HEK293T (cell line): ENCODE measurements at regions not wholly inside any gene's neighbourhood (a gene's known extent, or its start where the extent isn't known, plus 50 kb on each side); places are given as distances from the start of the nearest gene placed in this dataset.

Experiments
- ARNT ChIP-seq: fragments of 450-650 bp; IDR thresholded peaks from 2 replicates; pipeline ENCODE4 v1.6.1; 2017; ENCODE audit warnings: mild to moderate bottlenecking
- BHLHE40 ChIP-seq: fragments of 450-650 bp; IDR thresholded peaks from 2 replicates; pipeline ENCODE4 v1.6.1; 2016; ENCODE audit warnings: mild to moderate bottlenecking, moderate library complexity, borderline replicate concordance
- ELF4 ChIP-seq: fragments of 450-650 bp; IDR thresholded peaks from 2 replicates; pipeline ENCODE4 v1.6.1; 2017; ENCODE audit warnings: antibody characterized with exemption
- FOXA1 ChIP-seq: fragments of 450-650 bp; IDR thresholded peaks from 2 replicates; pipeline ENCODE4 v1.6.1; 2016; ENCODE audit warnings: mild to moderate bottlenecking
- FOXK2 ChIP-seq: fragments of 450-650 bp; IDR thresholded peaks from 2 replicates; pipeline ENCODE4 v1.6.1; 2016; ENCODE audit warnings: mild to moderate bottlenecking
- FOXM1 ChIP-seq: fragments of 450-650 bp; IDR thresholded peaks from 2 replicates; pipeline ENCODE4 v1.6.1; 2017; ENCODE audit warnings: mild to moderate bottlenecking, borderline replicate concordance
- HDGF ChIP-seq: fragments of 450-650 bp; IDR thresholded peaks from 2 replicates; pipeline ENCODE4 v1.6.1; 2017; ENCODE audit warnings: antibody characterized with exemption, borderline replicate concordance
- LEF1 ChIP-seq: fragments of 450-650 bp; IDR thresholded peaks from 2 replicates; pipeline ENCODE4 v1.6.1; 2017; ENCODE audit warnings: mild to moderate bottlenecking, borderline replicate concordance
- SUZ12 ChIP-seq: fragments of 450-650 bp; IDR thresholded peaks from 2 replicates; pipeline ENCODE4 v1.6.1; 2016; ENCODE audit warnings: mild to moderate bottlenecking
- TARDBP ChIP-seq: fragments of 450-650 bp; IDR thresholded peaks from 2 replicates; pipeline ENCODE4 v1.6.1; 2016

DNA sequence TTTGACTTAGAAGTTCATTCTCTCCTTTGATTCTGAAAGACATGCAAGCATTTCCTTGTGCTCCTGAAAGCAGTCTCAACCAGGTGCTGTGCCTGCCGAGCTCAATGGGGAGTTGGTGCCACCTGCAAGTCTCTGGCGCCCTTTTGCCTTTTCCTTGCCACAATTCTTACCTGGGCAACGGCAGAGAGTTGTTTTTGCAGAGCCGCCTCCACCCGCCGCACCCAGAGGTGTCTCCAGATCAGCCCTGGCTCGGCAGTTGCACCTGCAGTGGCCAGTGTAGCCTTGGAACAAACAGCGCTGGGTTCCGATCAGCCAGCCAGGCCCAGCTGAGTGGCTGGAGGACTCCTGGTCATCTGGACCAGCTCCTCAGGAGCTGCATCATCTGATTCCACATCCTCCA, 262.9 kb downstream of the IRX2 start:
- TF ChIP-seq FOXM1: no peak
- no peak for TF ChIP-seq TARDBP
- no peak for TF ChIP-seq ELF4
- TF ChIP-seq FOXK2: no peak
- no peak for TF ChIP-seq FOXA1
- no peak for TF ChIP-seq BHLHE40
- no peak for TF ChIP-seq LEF1
- TF ChIP-seq ARNT: no peak
- no peak for TF ChIP-seq HDGF
- no peak for TF ChIP-seq SUZ12
